Nephron progenitor cell (in vitro differentiated cells): ENCODE measurements at regions not wholly inside any gene's neighbourhood (a gene's known extent, or its start where the extent isn't known, plus 50 kb on each side); places are given as distances from the start of the nearest gene placed in this dataset.
A peak's percentile ranks its signal among the peaks of the same experiment; 100 is the strongest.

ENCODE experiments used
- DNase-seq: peaks from one replicate; pipeline ENCODE4 v3.0.0; 2021
- H3K27ac Mint-ChIP-seq: 2 replicates; pipeline ENCODE4 v1.8.0; 2021; ENCODE audit warnings: mild to moderate bottlenecking, moderate library complexity, mixed read lengths
- H3K27me3 Mint-ChIP-seq: 2 replicates; pipeline ENCODE4 v1.8.0; 2021; ENCODE audit warnings: mild to moderate bottlenecking, low read depth, mixed read lengths; ENCODE audit not compliant: poor library complexity
- H3K36me3 Mint-ChIP-seq: 2 replicates; pipeline ENCODE4 v1.8.0; 2021; ENCODE audit warnings: low read depth, mixed read lengths
- H3K4me1 Mint-ChIP-seq: 2 replicates; pipeline ENCODE4 v1.8.0; 2021; ENCODE audit warnings: mixed read lengths
- H3K4me3 Mint-ChIP-seq: 2 replicates; pipeline ENCODE4 v1.8.0; 2021; ENCODE audit warnings: mild to moderate bottlenecking, moderate library complexity, mixed read lengths
- H3K9me3 Mint-ChIP-seq: 2 replicates; pipeline ENCODE4 v1.8.0; 2021; ENCODE audit warnings: mild to moderate bottlenecking, moderate library complexity, mixed read lengths
- TF ChIP-seq, protein P1 (sequence below): fragments of 200-600 bp; sonication (generic); IDR thresholded peaks from 2 replicates; pipeline ENCODE4 v1.5.0; 2021; ENCODE audit warnings: antibody characterized with exemption

DNA sequence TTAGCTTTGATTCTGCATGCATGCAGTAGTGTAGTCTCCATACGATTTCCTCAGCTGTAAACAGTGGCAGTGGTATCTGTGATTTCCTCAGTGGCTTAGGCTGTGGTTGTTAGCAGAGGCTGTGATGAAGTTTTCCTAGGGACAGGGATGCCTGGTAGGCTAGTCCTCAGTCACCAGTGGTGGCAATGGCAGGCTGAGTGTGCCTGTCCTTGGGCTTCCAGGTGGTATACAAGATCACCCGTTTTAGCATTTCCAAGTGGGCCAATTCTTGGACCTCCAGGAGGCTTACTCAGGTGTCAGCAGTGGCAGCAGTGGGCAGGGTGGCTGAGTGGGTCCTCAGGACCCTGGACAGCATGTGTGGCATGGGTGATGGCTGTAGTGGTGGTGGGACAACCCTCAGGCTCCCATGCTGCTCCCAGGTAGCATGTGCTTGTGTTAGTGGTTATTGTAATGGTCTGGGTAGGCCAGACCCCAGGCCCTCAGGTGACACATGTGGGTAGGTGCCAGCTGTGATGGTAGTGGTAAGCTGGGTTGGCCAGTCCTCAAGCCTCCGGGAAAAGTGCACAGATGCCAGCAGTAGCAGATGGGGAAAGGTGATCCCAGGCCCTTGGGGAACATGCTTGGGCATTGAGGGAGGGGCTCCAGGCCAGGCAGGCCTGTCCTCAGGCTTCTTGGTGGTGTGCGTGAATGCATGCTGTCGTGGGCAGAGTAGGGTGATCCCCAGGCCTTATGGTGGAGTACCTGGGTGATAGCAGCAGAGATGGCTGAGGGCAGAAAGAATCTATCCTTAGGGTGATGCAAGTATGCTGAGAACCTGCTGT lies 146.5 kb downstream of the PAPOLA start:
- TF ChIP-seq, protein P1, sequence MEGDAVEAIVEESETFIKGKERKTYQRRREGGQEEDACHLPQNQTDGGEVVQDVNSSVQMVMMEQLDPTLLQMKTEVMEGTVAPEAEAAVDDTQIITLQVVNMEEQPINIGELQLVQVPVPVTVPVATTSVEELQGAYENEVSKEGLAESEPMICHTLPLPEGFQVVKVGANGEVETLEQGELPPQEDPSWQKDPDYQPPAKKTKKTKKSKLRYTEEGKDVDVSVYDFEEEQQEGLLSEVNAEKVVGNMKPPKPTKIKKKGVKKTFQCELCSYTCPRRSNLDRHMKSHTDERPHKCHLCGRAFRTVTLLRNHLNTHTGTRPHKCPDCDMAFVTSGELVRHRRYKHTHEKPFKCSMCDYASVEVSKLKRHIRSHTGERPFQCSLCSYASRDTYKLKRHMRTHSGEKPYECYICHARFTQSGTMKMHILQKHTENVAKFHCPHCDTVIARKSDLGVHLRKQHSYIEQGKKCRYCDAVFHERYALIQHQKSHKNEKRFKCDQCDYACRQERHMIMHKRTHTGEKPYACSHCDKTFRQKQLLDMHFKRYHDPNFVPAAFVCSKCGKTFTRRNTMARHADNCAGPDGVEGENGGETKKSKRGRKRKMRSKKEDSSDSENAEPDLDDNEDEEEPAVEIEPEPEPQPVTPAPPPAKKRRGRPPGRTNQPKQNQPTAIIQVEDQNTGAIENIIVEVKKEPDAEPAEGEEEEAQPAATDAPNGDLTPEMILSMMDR, result no peak
- Mint-ChIP-seq H3K9me3 (peaks cover 10% of the 10 kb centered on the region), H3K27ac (no peak overlapping the region), H3K27me3 (peaks cover 17% of the 10 kb centered on the region), H3K4me1 (no peaks in the 10 kb centered on the region), H3K4me3 (no peak overlapping the region), H3K36me3 (no peaks in the 10 kb centered on the region)
- no peak for DNase-seq

DNA sequence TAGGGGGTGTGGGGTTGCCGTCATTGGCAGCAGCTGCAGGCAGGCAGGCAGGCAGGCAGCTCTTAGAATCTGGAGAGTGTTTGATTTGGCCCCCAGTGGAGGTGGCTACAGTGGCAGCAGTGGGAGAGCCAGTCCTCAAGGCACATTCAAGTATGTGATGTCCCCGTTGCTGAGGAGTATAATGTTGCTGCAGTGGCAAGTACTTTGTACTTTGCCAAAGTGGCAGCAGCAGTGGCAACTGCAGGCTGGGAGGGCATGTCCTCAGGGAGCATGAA lies 147.1 kb downstream of the PAPOLA start:
- Mint-ChIP-seq H3K4me3 (no peak overlapping the region), H3K9me3 (peaks cover 10% of the 10 kb centered on the region), H3K27me3 (peaks cover 17% of the 10 kb centered on the region), H3K4me1 (no peaks in the 10 kb centered on the region), H3K27ac (no peak overlapping the region), H3K36me3 (no peaks in the 10 kb centered on the region)
- no peak for DNase-seq
- TF ChIP-seq, protein P1, result no peak

DNA sequence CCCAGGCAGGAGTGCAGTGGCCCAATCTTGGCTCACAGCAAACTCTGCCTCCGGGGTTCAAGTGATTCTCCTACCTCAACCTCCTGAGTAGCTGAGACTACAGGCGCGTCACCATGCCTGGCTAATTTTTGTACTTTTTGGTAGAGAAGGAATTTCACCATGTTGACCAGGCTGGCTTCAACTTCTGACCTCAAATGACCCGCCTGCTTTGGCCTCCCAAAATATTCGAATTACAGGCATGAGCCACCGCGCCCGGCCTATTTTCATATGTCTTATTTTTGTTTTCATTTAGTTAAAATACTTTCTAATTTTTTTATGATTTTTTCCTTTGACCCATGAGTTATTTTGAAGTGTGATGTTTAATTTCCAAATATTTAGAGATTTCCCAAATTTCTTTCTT lies 143.6 kb upstream of the VRK1 start:
- H3K9me3 Mint-ChIP-seq, result peaks cover 12% of the 10 kb centered on the region
- H3K36me3 Mint-ChIP-seq, result no peaks in the 10 kb centered on the region
- DNase-seq, result no peak
- H3K4me1 Mint-ChIP-seq, result no peaks in the 10 kb centered on the region
- TF ChIP-seq, protein P1, result no peak
- peaks cover 10% of the 10 kb centered on the region for H3K27me3 Mint-ChIP-seq
- no peak overlapping the region for H3K4me3 Mint-ChIP-seq
- no peak overlapping the region for H3K27ac Mint-ChIP-seq

DNA sequence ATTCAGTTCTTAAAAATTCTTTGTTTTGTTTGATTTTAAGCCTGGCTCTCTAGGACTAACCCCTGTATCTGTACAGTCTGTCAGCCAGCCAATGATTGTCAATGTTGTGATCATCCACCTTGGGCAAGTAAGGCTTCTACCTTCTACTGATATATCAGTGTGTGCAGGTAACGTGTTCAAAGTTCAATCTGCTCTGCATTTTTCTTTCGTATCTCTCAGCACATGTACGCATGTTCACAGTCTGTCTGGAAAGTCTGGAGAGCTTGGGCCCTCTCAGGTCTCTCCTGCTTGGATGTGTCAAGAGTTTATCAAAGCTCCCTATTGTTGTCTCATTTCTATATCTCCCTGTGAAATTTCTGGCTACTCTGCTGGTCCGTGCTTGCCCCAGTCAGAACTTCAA lies 138.6 kb upstream of the VRK1 start:
- no peaks in the 10 kb centered on the region for H3K36me3 Mint-ChIP-seq

DNA sequence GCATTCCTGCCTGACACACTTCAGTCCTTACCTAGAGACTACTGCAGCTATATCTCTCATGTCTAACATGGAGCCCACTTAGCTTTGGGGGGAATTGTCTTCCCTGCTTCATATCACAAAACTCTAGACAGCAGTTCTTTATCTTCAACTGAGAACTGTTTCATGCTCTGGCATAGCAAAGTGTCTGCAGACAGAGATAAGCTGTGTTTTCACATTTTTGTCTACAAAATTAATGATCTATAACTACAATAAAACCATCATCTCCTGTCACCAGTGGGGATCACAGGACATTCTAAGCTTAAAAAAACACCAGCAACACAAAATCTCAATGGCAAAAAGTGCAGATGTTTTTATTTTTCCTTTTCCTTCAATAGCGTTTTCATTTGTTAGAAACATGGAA lies 137.1 kb upstream of the VRK1 start:
- peaks cover 16% of the 10 kb centered on the region for H3K9me3 Mint-ChIP-seq
- TF ChIP-seq, protein P1, result no peak
- H3K36me3 Mint-ChIP-seq, result no peaks in the 10 kb centered on the region
- peaks cover 21% of the 10 kb centered on the region for H3K4me1 Mint-ChIP-seq
- H3K27ac Mint-ChIP-seq, result no peak overlapping the region
- H3K4me3 Mint-ChIP-seq, result no peak overlapping the region
- no peak for DNase-seq
- peaks cover 14% of the 10 kb centered on the region for H3K27me3 Mint-ChIP-seq

More for the DNA sequence above, 138.6 kb upstream of the VRK1 start:
- Mint-ChIP-seq H3K9me3 (peaks cover 12% of the 10 kb centered on the region), H3K4me3 (no peak overlapping the region), H3K27me3 (peaks cover 14% of the 10 kb centered on the region), H3K27ac (no peak overlapping the region), H3K4me1 (peaks cover 21% of the 10 kb centered on the region)
- no peak for DNase-seq
- TF ChIP-seq, protein P1, result no peak

DNA sequence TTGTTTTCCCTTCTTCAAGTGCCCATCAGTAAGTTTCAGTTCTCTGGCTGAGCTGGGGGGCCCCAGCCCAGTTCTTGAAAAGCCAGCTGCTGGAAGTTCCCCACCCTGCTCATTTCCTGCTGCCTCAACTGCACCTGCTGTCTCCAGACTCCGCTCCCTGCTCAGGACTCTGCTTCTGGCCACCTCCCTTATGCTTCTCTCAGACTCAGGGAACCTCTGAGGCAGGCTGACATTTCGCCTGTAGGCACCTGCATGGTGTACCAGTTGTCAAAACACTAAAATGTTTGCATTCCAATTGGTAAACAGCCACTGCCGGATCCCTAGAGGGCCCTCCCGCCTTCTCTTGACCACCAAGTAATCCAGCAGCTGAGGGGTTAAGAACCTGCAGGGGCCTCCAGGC lies 136.5 kb upstream of the VRK1 start:
- peaks cover 14% of the 10 kb centered on the region for H3K27me3 Mint-ChIP-seq
- H3K27ac Mint-ChIP-seq, result no peak overlapping the region
- H3K36me3 Mint-ChIP-seq, result no peaks in the 10 kb centered on the region
- peaks cover 21% of the 10 kb centered on the region for H3K4me1 Mint-ChIP-seq
- peaks cover 20% of the 10 kb centered on the region for H3K9me3 Mint-ChIP-seq
- TF ChIP-seq, protein P1, result no peak
- no peak for DNase-seq
- H3K4me3 Mint-ChIP-seq, result peak overlapping the region; percentile 36
